H9 (cell line): ENCODE measurements at regions not wholly inside any gene's neighbourhood (a gene's known extent, or its start where the extent isn't known, plus 50 kb on each side); places are given as distances from the start of the nearest gene placed in this dataset.

Experiments
- DNase-seq: peaks from one replicate; pipeline ENCODE4 v3.0.0-alpha.2; 2017
- H2AFZ ChIP-seq: one replicate; pipeline ENCODE4 v1.6.1; 2013; ENCODE audit warnings: mild to moderate bottlenecking, low read length, control low read depth, moderate library complexity
- H2AK5ac ChIP-seq: 2 replicates; pipeline ENCODE4 v1.6.1; 2013; ENCODE audit warnings: low read length, control low read depth, mixed read lengths; ENCODE audit not compliant: insufficient read length
- H2BK120ac ChIP-seq: one replicate; pipeline ENCODE4 v1.6.1; 2013; ENCODE audit warnings: low read depth, mild to moderate bottlenecking, low read length, control low read depth, inconsistent platforms; ENCODE audit not compliant: poor library complexity, severe bottlenecking
- H2BK12ac ChIP-seq: 2 replicates; pipeline ENCODE4 v1.6.1; 2013; ENCODE audit warnings: low read length, control low read depth, mixed read lengths, low read depth; ENCODE audit not compliant: insufficient read length
- H2BK15ac ChIP-seq: 2 replicates; pipeline ENCODE4 v1.6.1; 2013; ENCODE audit warnings: low read depth, low read length, control low read depth
- H2BK20ac ChIP-seq: one replicate; pipeline ENCODE4 v1.6.1; 2013; ENCODE audit warnings: low read depth, mild to moderate bottlenecking, low read length, control low read depth, inconsistent platforms; ENCODE audit not compliant: poor library complexity, severe bottlenecking
- H2BK5ac ChIP-seq: 2 replicates; pipeline ENCODE4 v1.6.1; 2013; ENCODE audit warnings: low read length, control low read depth, mixed read lengths; ENCODE audit not compliant: insufficient read length
- H3K14ac ChIP-seq: 2 replicates; pipeline ENCODE4 v1.6.1; 2013; ENCODE audit warnings: low read length, control low read depth; ENCODE audit not compliant: insufficient read depth
- H3K18ac ChIP-seq: 2 replicates; pipeline ENCODE4 v1.6.1; 2013; ENCODE audit warnings: low read depth, mild to moderate bottlenecking, mixed read lengths, low read length, control low read depth; ENCODE audit not compliant: insufficient read length
- H3K23ac ChIP-seq: 2 replicates; pipeline ENCODE4 v1.6.1; 2013; ENCODE audit warnings: low read length, control low read depth, mixed read lengths, low read depth; ENCODE audit not compliant: insufficient read length
- H3K23me2 ChIP-seq: 2 replicates; pipeline ENCODE4 v1.6.1; 2013; ENCODE audit warnings: low read depth, mild to moderate bottlenecking, mixed read lengths, low read length, control low read depth; ENCODE audit not compliant: insufficient read length, poor library complexity, severe bottlenecking
- H3K27ac ChIP-seq: 2 replicates; pipeline ENCODE4 v1.5.1; 2013; ENCODE audit warnings: low read length, control low read depth, mixed read lengths, low read depth; ENCODE audit not compliant: insufficient read length
- H3K27me3 ChIP-seq: 2 replicates; pipeline ENCODE4 v1.6.1; 2013; ENCODE audit warnings: low read length, control low read depth, inconsistent platforms; ENCODE audit not compliant: insufficient read depth
- H3K4ac ChIP-seq: 2 replicates; pipeline ENCODE4 v1.6.1; 2013; ENCODE audit warnings: low read depth, mild to moderate bottlenecking, control low read depth, inconsistent platforms, low read length, moderate library complexity
- H3K4me1 ChIP-seq: 2 replicates; pipeline ENCODE4 v1.6.1; 2013; ENCODE audit warnings: low read length, control low read depth, inconsistent platforms; ENCODE audit not compliant: insufficient read depth
- H3K4me2 ChIP-seq: 2 replicates; pipeline ENCODE4 v1.6.1; 2013; ENCODE audit warnings: low read length, control low read depth, mixed read lengths; ENCODE audit not compliant: insufficient read length, insufficient read depth
- H3K56ac ChIP-seq: 2 replicates; pipeline ENCODE4 v1.6.1; 2013; ENCODE audit warnings: low read depth, mild to moderate bottlenecking, mixed read lengths, low read length, control low read depth; ENCODE audit not compliant: insufficient read length
- H3K79me1 ChIP-seq: 2 replicates; pipeline ENCODE4 v1.6.1; 2013; ENCODE audit warnings: low read depth, mild to moderate bottlenecking, moderate library complexity, low read length, control low read depth, inconsistent platforms; ENCODE audit not compliant: insufficient read depth, poor library complexity, severe bottlenecking
- H3K79me2 ChIP-seq: 2 replicates; pipeline ENCODE4 v1.6.1; 2013; ENCODE audit warnings: low read length, control low read depth, inconsistent platforms; ENCODE audit not compliant: insufficient read depth
- H3K9ac ChIP-seq: 2 replicates; pipeline ENCODE4 v1.6.1; 2013; ENCODE audit warnings: low read length, control low read depth, mixed read lengths; ENCODE audit not compliant: insufficient read length; ENCODE audit errors: extremely low read depth
- H3K9me3 ChIP-seq: one replicate; pipeline ENCODE4 v1.6.1; 2013; ENCODE audit warnings: low read depth, low read length, inconsistent platforms; ENCODE audit not compliant: control insufficient read depth
- H3T11ph ChIP-seq: one replicate; pipeline ENCODE4 v1.6.1; 2013; ENCODE audit warnings: mild to moderate bottlenecking, low read length, control low read depth, inconsistent platforms
- H4K20me1 ChIP-seq: one replicate; pipeline ENCODE4 v1.6.1; 2013; ENCODE audit not compliant: control insufficient read depth, insufficient read length, insufficient read depth
- H4K5ac ChIP-seq: 2 replicates; pipeline ENCODE4 v1.6.1; 2013; ENCODE audit warnings: low read depth, mild to moderate bottlenecking, mixed read lengths, low read length, control low read depth; ENCODE audit not compliant: insufficient read length
- H4K8ac ChIP-seq: replicated peaks from 2 replicates; pipeline ENCODE4 v1.6.1; 2013; ENCODE audit warnings: low read length, control low read depth, mixed read lengths, low read depth; ENCODE audit not compliant: insufficient read length
- H4K91ac ChIP-seq: 2 replicates; pipeline ENCODE4 v1.6.1; 2013; ENCODE audit warnings: low read depth, mild to moderate bottlenecking, moderate library complexity, mixed read lengths, low read length, control low read depth; ENCODE audit not compliant: insufficient read length
- H3K27ac Mint-ChIP-seq, 3 experiments: 2 replicates in 2 of 3; 3 replicates in 1 of 3; pipeline ENCODE4 v1.8.0; 2020 to 2021; ENCODE audit warnings: mixed read lengths in 3 of 3, mild to moderate bottlenecking in 1 of 3, moderate library complexity in 1 of 3
- H3K27me3 Mint-ChIP-seq: 2 replicates; pipeline ENCODE4 v1.8.0; 2021; ENCODE audit warnings: low read depth, mild to moderate bottlenecking, moderate library complexity, mixed read lengths
- H3K36me3 Mint-ChIP-seq, 3 experiments: 2 replicates in 2 of 3; 3 replicates in 1 of 3; pipeline ENCODE4 v1.8.0; 2020 to 2021; ENCODE audit warnings: low read depth in 3 of 3, mixed read lengths in 3 of 3; ENCODE audit not compliant: insufficient read depth in 1 of 3
- H3K4me1 Mint-ChIP-seq, 2 experiments: 2 replicates each; pipeline ENCODE4 v1.8.0; 2020; ENCODE audit warnings: mixed read lengths in 2 of 2
- H3K4me3 Mint-ChIP-seq, 2 experiments: 2 replicates in 1 of 2; 3 replicates in 1 of 2; pipeline ENCODE4 v1.8.0; 2020 to 2021; ENCODE audit warnings: mild to moderate bottlenecking in 2 of 2, mixed read lengths in 2 of 2, moderate library complexity in 1 of 2
- H3K9me3 Mint-ChIP-seq, 2 experiments: 2 replicates in 1 of 2; 3 replicates in 1 of 2; pipeline ENCODE4 v1.8.0; 2020; ENCODE audit warnings: mild to moderate bottlenecking in 2 of 2, mixed read lengths in 2 of 2, moderate library complexity in 1 of 2
- whole genome bisulfite sequencing: extraction: QIAGEN DNeasy Blood & Tissue Kit; methylation state at CpG from one replicate; pipeline ENCODE4 v1.1.7; 2013; ENCODE audit warnings: missing lambda C conversion rate, low lambda C conversion rate, mixed read lengths; ENCODE audit not compliant: insufficient read length; ENCODE audit errors: extremely low coverage; 5-methylcytosine and 5-hydroxymethylcytosine counted together
- TF ChIP-seq, protein P1 (sequence below): fragments of 200-600 bp; sonication (generic); conservative IDR thresholded peaks from 3 replicates; pipeline ENCODE4 v1.8.0; 2021; ENCODE audit warnings: antibody characterized with exemption, mild to moderate bottlenecking

DNA sequence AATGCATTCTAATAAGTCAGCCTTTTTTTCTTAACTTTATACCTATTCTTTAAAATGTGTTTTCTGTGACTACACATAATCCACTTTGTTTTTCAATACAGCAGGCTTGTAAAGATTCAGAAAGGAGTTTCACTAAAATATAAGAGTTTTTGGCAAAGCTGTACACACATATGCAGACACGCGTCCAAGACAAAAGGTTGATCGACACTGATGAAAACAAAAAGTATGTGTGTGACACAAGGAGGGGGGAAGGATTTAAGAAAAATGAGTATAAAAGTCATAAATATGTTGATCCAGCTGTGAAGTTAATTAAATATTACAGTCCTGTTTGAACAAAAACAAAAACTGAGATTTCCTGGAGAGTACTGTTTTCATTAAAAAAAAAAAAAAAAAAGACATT lies 294.5 kb upstream of the RARB start:
- peaks cover 3 to 14% (median 11%) of the 10 kb centered on the region in 3 experiments for H3K36me3 Mint-ChIP-seq
- Histone ChIP-seq H3K4me2 (no peak overlapping the region), H3K27ac (no peak overlapping the region)

More for the DNA sequence above, 294.5 kb upstream of the RARB start:
- H3K4me3 Mint-ChIP-seq = no peak overlapping the region
- Histone ChIP-seq H2AK5ac (no peak overlapping the region), H3K79me1 (no peaks in the 10 kb centered on the region), H4K91ac (no peak overlapping the region), H3K79me2 (no peaks in the 10 kb centered on the region), H2BK15ac (no peak overlapping the region), H2BK5ac (no peak overlapping the region), H4K8ac (no peak overlapping the region), H2AFZ (no peak overlapping the region), H3K56ac (no peak overlapping the region), H3K18ac (no peak overlapping the region), H3K9me3 (no peaks in the 10 kb centered on the region), H3K9ac (no peak overlapping the region), H4K20me1 (no peaks in the 10 kb centered on the region), H3K4me1 (no peaks in the 10 kb centered on the region), H3K27me3 (no peaks in the 10 kb centered on the region), H3K23me2 (no peaks in the 10 kb centered on the region), H2BK20ac (no peak overlapping the region), H4K5ac (no peak overlapping the region), H3K14ac (no peak overlapping the region), H3T11ph (no peak overlapping the region), H2BK12ac (no peak overlapping the region), H3K23ac (no peak overlapping the region), H3K4ac (no peak overlapping the region), H2BK120ac (no peak overlapping the region)
- TF ChIP-seq, protein P1, sequence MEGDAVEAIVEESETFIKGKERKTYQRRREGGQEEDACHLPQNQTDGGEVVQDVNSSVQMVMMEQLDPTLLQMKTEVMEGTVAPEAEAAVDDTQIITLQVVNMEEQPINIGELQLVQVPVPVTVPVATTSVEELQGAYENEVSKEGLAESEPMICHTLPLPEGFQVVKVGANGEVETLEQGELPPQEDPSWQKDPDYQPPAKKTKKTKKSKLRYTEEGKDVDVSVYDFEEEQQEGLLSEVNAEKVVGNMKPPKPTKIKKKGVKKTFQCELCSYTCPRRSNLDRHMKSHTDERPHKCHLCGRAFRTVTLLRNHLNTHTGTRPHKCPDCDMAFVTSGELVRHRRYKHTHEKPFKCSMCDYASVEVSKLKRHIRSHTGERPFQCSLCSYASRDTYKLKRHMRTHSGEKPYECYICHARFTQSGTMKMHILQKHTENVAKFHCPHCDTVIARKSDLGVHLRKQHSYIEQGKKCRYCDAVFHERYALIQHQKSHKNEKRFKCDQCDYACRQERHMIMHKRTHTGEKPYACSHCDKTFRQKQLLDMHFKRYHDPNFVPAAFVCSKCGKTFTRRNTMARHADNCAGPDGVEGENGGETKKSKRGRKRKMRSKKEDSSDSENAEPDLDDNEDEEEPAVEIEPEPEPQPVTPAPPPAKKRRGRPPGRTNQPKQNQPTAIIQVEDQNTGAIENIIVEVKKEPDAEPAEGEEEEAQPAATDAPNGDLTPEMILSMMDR = no peak
- peaks cover 0 to 4% of the 10 kb centered on the region in 2 experiments; a peak in 2 of 4 replicates for H3K4me1 Mint-ChIP-seq
- DNase-seq = no peak
- H3K27me3 Mint-ChIP-seq = no peaks in the 10 kb centered on the region
- peaks cover 10 to 15% of the 10 kb centered on the region in 2 experiments for H3K9me3 Mint-ChIP-seq
- H3K27ac Mint-ChIP-seq = no peak overlapping the region
- no CpG with 5 or more reads among the region's 3 CpGs for WGBS
